GM12873 (cell line): ENCODE measurements at regions not wholly inside any gene's neighbourhood (a gene's known extent, or its start where the extent isn't known, plus 50 kb on each side); places are given as distances from the start of the nearest gene placed in this dataset.

Experiments
- CTCF ChIP-seq: IDR thresholded peaks from 2 replicates; pipeline ENCODE4 v1.5.1; 2012; ENCODE audit warnings: low read depth, mild to moderate bottlenecking, moderate library complexity, low read length, control low read depth; ENCODE audit not compliant: insufficient read depth; ENCODE audit errors: missing control alignments

GRCh38 chr2:48187503-48187902 is 127.0 kb upstream of the FOXN2 start:
- TF ChIP-seq CTCF, result no peak

GRCh38 chr2:48189552-48190228 is 124.8 kb upstream of the FOXN2 start:
- TF ChIP-seq CTCF, result no peak

GRCh38 chr2:48190230-48190629 is 124.3 kb upstream of the FOXN2 start:
- TF ChIP-seq CTCF, result no peak

- TF ChIP-seq CTCF, result no peak
Observed at GRCh38 chr2:48194641-48195040, 119.8 kb upstream of the FOXN2 start.

GRCh38 chr2:48195169-48195568 is 119.3 kb upstream of the FOXN2 start:
- TF ChIP-seq CTCF, result no peak

- TF ChIP-seq CTCF, result no peak
Observed at GRCh38 chr2:48197618-48198017, 116.9 kb upstream of the FOXN2 start.

- TF ChIP-seq CTCF, result no peak
Observed at GRCh38 chr2:48198371-48198770, 116.1 kb upstream of the FOXN2 start.
